Suppressor macrophage (primary cell): ENCODE measurements at regions not wholly inside any gene's neighbourhood (a gene's known extent, or its start where the extent isn't known, plus 50 kb on each side); places are given as distances from the start of the nearest gene placed in this dataset.

Experiments used
- DNase-seq, 4 experiments: peaks; one replicate each; pipeline ENCODE4 v3.0.0-alpha.2; 2020 to 2022

DNA sequence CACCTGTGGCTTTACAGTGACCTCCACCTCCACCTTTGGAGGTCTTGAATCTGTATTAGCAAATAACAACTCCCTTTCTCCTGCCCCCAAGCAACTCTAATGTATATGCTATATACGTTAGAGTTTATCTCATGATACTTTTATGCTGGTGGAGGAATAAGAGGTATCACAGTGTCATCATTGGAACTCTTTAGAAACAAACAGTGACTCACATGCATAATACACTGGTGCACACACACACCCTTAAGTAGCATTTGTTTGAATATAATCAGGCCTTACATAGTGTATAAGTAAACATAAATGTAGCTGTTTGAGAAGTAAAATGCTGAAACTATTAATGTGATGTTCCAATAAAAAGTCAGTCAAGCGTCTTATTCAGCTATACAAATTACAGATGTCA lies 280.2 kb upstream of the C2CD4B start:
- no peak for DNase-seq

DNA sequence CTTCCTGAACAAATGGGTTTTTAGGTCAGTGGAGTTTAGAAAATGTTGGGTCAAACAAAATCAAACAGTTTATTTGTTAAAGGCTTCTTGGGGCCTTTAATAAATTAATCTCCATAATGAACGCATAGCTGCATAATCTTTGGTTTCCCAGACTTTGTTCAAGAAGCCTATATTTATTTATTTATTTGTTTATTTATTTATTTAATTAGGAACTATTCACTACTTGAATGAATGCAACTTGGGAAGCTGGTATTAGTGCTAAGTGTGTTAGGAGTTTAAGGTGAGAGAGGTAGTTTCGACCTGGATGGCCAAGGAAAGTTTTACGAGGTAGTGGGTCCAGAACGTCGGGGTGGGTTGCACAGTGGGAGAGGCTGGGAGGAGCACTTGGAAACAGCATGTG lies 281.9 kb upstream of the C2CD4B start:
- DNase-seq: no peak

DNA sequence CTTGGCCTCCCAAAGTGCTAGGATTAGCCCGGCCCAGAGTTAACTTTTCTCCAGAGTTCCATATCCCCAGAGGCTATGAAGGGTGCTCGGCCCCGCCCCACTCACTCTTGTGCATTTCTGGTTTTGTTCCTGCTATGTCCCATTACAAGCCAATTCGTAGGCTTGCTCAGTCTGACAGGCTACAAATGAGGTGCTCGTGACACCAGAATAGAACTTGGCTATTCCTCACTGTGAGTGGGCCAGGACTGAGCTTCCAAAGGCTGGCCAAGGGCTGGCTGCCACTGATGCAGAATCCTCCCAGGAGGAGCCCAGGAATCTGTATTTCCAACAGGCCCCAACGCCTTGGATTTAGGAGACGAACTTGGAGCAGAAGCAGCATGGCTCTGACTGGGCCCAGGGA lies 282.7 kb upstream of the C2CD4B start:
- no peak for DNase-seq

DNA sequence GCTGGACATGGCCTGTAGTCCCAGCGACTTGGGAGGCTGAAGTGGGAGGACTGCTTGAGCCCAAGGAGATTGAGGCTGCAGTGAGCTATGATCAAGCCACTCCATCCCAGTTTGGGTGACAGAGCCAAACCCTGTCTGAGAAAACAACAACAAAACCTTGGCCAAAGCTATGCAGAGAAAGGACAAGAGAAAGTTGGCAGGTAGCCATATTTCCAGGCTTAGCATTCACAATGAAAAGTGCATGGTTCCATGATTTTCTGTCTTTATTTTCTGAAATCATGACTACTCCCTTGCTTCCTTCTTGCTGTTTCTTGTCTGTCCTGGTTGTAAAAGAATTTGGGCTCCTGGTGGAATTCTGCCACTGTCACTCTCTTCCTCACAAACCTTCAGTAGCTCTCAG lies 284.6 kb upstream of the C2CD4B start:
- DNase-seq: no peak

DNA sequence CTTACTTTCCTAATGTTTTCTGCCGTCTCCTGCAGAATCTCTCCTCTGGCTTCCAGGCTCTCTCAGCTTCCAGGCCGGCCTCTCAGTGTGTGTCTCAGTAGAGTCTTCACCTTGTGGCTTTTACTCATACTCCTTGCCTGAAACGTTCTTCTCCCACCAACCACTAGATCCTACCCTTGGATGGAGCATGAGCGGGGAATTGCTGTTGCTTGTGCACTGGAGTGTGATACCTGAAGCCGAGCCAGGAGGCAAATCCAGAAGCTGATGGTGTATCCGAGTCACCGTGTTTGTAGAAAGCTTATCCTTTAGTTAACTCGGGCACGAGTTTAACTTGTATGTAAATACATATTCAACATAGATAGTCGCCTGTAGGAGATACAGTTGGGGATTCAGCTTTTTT lies 285.0 kb upstream of the C2CD4B start:
- DNase-seq: no peak

DNA sequence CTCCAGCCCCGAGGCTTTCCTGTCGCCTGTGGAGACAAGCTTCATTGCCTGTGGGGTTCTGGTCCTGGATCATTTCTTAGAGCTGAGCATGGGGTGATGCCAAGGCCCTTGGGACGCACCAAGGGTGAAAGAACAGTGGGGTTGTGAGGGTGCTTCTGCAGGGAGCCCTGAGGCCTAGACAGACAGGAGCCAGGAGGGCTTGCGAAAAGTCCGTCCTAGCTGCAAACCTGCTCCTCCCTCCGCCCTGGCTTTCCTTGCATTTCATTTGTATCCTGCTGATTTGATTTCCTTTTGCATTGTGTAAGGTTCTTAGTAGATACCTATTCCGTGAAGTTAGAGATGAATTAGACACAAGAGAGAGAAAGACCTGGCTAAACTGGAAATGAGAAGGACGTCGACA lies 286.9 kb upstream of the C2CD4B start:
- DNase-seq: no peak

DNA sequence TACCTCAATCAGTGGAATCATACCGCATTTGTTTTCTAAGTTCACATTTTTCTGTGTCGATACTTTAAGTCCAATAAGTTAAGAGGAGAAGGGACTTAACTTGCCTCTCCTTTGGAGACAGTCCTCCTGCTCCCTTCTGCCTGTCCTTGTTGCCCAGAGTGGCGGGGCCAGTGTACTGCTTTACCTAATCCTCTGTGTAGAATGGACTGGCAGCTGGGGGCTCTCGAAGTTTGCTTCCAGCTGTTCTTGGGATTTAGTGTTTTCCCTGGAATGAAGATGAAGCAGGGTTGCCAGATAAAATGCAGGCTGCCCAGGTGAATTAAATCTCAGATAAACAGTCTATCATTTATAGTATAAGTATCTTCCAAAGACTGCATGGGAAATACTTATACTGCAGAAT lies 287.6 kb upstream of the C2CD4B start:
- DNase-seq: no peak

DNA sequence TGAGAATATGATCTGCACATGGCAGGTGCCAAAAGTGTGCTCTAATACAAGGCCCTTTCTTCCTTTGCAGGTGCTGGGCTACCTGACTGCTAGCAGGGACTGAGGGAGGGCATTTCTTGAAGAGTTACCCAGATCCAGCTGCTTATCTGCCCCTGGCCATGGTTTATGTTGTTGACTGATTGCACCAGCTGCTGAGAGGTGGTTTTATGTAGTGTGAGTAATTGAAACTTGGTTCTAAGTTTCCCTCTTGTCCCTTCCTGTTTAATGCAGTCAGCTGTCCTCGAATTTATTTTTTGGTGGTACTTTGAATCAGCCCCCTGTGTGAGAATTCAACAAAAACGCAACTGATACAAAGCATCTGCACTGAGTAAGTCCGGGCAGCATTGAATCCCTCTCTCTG lies 288.3 kb upstream of the C2CD4B start:
- no peak for DNase-seq

DNA sequence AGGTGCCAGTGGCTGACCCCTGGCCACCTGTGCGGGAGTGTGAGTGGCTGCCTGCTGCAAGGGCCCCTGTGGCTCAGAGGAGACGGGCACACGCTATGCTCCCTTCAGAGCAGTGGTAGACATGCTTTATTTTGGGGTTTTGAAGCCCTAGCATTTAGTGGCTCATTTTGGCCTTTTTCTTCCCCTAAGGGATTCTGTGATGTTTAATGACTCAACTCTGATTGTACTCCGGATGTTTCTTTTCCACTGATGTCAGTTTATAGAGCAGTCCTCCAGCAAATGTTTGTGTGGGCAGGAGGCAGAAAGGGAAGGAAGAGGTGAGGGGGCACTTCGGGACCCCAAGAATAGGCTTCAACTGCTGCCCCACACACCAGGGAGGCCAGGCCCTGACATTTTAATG lies 288.9 kb upstream of the C2CD4B start:
- no peak for DNase-seq

DNA sequence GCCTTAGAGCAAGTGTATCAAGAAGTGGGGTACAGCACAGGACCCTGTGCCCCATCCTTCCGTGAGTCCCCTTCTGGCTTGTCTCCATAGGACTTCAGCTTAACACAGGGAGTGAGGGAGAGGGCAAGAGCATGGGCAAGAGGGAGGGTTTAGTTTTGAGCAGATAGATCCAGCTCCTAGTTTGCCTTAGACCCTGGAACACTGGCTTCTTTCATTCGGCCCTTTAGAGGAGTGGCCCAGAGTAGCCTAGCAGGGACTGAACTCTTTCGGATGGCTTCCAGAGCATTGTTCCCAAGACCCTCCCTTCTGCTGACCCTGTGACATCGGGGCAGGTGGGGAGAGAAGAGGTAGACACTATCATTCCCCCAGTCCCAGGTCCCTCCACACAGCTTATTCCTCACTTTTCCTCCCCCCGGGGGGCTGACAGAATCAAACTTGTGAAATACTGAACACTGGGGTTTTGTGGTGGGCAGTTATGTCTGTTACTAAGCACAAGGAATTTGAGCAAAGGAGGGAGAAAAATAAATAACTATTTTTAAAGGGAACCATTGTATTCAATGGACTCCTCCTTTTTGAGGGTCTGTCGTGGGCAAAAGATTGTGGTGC lies 289.6 kb upstream of the C2CD4B start:
- no peak for DNase-seq

DNA sequence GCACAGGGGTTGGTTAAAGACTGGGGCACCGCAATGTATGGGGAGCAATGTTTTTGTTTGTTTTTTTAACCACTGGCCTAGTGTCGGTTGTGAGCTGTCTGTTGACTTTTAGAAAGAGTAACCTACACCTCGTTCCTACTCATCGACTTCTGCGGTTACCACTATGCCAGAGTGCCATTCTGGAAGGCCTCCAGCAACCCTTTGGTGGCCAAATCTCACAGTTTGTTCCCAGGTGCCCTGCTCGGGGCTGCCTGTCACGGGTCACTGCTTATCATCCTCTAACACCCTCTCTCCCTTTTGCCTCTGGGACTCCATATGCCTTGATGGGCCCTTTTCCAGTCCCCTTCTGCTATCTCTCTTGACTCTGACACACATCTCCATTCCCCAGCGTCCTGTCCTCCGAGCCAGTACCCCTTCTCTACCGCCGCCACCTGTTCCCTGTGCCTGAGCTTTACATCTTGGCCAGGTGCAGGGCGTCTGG lies 290.4 kb upstream of the C2CD4B start:
- no peak for DNase-seq

DNA sequence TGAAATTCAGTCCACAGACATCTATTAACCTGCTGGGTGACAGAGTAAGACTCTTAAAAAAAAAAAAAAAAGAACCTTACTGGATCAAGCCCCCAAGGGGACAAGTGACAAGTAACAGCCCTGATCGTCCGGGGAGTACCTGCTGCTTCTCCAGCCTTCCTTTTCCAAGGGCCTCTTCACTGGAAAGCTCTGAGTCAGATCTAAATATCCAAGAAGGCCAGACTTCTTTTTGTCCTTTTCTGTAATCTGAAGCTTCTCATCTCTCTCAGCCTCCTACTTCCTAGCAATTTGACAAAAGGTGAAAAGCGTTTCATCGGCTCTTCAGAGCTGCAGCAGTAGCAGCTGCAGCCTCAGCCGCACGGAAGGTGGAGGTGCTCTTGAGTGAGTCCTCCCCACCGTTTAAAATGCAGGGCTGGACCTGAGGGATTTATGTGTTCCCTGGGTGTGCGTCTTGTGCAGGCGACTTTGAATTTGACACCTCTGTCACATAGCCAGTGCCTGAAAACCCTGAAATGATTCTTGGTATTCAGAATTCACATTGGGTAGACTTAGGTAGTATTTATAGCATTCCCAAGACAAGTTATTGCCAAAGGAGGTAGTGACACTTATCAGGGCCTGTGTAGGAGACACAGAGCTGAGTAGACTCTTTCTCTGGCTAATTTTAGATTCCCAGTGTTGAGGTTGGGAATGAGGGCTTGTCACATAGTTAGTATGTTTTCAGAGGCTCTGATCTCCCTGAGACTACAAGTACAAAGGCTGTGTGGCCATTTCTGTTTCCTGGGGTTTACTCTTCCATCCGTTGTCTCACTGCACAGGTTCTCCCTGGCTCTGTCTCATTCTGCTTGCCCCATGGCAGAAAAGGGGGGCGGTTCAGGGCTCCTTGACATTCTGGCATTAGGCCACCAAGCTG lies 291.2 kb upstream of the C2CD4B start:
- DNase-seq: no peak

DNA sequence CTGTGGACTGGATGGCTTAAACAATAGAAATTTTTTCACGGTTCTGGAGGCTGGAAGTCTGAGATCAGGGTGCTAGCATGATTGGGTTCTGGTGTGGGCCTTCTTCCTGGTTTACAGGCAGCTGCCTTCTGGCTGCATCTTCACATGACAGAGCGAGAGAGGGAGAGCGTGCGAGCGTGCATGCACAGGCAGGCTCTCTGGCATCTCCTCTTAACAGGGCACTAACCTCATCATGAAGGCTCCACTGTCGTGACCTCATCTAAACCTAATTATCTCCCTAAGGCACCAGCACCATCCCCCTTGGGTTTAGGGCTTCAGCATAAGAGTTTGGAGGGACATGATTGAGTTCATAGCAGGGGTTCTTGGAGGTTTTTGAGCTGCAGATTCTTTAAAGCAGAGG lies 292.0 kb upstream of the C2CD4B start:
- no peak for DNase-seq

DNA sequence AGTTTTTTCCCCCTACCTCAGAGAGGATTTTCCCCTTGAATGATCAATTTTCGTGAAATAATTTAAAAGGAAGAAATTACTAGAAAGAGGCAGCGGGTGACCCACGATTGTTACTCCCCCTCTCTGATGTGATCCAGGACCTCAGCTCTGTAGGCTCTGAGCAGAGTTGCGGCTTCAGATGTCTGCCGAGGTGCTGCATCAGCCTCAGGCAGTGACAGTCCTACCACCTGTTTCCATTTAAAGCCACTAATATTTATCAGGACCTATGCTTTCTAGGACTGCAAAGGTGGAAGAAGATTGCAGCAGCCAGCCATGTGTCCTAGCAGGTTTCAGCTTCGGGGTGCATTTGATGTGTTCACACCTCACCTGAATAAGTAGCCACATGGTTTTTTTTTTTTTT lies 294.8 kb upstream of the C2CD4B start:
- no peak for DNase-seq

DNA sequence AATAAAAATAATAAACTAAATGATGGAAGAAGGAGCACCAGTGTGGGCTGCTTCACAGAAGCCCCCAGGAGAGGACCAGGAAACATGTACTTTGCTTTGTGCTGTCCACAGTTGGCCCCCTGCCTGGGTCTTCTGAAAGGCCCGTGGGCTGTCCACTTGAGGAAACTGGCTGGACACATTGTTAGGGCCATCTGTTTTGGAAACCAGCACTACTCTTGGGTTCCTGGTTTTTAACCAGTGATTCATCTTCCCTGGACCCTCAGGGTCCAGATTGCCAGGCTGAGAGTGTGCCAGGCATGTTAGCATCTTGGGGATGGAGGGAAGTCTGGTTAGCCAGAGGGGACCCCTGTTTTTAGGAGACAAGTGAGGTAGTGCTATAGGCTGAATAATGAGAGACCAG lies 297.2 kb upstream of the C2CD4B start:
- DNase-seq: no peak

DNA sequence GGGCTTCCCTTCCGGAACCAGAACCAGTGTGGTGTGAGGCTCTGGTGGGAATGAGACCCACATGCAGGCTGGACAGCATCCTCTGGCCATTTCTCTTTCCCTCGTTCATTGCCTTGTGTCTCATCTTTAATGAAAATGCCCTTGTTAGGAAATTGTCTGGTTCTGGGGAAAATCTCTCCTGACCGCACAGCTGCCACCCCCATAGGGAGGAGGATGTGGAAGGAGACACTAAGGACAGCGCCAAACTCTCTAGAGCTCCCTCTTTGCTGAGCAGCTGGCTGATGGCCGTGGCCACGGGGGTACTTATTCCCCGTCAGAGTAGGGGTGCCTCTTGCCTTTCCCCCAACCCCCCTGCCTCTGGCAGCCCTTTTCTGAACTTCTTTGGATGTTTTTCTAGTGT lies 297.6 kb upstream of the C2CD4B start:
- DNase-seq: no peak

DNA sequence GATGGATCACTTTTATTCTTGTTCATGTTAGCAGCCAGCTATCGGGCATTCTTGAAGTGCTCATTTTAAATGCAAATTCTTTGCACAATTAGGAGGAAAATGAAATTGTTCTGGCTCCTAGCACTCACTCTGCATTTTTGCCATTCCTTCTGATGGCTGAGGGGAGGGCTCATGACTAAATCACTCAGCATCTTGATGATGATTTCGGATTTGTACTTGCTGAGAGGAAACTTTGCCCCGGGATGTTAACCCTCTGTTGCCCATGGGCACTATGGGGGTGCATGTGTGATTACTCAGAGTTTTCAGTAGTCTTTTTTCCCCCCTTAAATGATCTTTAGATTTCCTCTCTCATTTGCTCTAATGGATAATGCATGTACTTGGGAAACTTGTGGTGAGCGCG lies 299.6 kb upstream of the C2CD4B start:
- DNase-seq: no peak

DNA sequence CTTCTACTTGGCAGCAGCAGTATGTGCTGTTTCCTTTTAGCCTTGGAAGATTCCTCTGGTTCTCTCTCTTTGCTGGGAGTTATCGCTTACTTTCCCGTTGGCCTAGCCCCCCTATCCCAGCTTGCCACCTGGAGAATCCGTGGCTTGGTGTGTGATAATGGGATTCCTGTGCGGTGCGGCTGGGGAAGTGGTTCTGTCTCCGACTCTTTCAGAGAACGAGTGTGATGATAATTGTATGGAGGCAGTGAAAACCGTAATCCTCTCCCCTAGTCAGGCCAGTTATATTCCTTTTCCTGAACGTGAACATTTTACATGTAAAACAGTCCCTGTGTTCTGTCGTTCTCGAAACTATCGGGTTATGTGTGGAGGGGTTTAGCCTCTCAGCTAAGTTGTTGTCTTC lies 300.1 kb upstream of the C2CD4B start:
- no peak for DNase-seq

DNA sequence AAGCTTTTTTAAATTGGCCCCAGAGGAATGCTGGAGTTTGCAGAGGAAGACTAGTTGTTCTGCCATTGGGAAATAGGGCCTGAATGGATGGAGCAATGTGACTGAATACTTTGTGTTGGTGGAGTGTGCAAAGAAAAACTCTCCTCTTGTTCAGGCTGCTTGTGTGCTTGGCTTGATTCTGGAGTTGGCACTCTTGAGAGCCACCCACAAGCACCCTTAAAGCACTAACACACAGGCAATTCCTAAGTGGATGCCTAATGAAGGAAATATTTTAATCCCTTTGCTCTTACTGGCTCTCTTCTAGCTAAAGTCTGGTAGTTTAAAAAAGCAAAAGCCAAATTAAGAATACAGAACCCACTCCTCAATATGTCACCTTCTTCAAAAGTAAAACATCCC lies 304.4 kb upstream of the C2CD4B start:
- no peak for DNase-seq

DNA sequence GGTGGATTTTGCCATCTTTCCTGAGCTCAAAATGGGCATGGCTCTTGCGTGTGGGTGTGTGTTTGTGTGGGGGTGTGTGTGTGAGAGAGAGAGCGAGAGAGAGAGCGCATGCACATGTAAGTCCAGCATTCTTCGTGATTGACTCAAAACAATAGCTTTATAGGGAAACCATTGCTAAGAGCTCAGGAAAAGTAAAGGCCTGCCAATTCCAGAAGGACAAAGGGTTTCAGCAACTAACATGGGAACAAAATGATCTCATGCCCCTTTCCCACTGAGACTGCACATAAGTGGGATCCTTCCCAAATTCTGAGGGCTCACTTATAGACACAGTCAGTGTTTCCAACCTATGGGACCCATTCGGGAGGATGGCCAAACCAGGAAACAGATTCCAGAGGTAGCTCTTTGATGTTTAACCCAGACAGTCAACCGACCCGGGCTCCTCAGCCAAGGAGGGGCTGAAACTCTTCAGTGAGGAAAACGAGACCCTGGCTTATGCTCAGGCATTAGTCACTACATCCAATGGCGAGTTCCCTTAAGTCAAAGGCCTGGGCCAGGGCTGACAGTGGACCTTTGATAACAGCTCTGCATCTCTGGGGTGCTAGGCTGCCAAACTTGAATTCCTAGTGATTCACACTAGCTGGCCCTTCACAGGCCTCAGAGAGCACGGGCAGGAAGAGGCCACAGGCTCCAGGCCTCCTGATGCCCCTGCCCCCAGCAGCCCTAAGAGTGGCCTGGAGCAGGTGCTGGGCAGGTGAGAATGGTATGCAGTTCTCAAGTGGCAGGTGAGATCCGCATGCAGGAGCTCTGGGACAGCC lies 305.0 kb upstream of the C2CD4B start:
- no peak for DNase-seq

DNA sequence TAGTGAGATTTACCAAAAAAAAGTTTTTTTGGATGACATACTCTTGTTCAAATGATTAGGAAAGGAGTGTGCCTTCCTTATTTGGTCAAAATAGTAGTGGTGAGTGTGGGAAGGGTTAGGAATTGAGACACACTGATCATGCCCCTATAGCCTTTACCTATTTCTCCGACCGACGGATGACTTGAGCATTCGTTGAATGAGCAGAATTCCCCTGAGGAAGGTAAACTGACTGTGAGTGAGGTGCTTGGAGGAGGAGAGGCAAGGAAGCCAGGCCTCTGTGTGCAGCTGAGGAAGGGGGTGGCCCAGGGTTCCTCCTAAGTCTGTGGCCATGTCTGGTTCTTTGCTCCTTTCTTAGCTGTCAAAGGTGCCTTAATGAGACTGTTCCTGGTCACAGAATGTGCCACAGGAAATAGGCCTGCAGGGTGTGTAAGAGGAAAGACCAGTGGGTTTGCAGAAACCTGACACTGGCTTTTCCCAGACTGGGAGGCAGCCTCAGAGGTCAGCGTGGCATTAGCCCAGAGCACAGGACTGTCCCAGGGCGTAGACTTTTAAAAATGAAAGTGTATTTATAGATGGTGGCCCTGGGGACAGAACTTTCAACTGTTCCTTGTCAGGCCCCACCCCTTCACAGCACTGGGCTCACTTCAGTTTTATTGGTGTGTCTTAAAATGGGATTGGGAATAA lies 307.7 kb upstream of the C2CD4B start:
- DNase-seq: no peak

DNA sequence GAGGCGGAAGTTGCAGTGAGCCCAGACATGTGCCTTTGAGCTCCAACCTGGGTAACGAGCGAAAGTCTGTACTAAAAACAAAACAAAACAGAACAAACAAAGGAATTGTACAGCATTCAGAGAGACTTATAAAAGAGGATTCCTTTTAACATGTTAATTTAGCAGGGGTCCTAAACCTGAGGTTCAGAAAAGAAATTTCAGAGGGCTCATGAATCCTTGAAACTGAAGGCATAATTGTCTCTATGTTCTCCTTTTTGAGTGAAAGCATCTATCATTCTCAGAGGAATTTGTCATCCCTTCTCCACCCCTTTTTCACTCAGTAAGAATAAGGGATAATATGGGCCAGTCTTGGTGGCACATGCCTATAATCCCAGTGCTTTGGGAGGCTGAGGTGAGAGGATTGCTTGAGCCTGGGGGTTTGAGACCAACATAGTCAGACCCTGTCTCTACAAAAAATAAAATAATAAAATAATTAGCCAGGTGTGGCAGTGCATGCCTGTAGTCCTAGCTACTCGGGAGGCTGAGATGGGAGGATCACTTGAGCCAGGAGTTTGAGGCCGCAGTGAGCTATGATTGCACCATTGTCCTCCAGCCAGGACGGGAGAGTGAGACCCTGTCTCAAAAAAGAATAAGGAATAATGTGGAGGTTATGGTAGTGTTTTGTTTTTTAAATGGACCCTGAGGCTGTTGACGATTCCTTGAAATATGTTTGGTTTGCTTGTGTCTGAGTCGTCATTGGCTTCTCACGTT lies 309.1 kb upstream of the C2CD4B start:
- no peak for DNase-seq
